ENCODE measurements at regions not wholly inside any gene's neighbourhood (a gene's known extent, or its start where the extent isn't known, plus 50 kb on each side); places are given as distances from the start of the nearest gene placed in this dataset.

- no peak for DNase-seq
Observed at GRCh38 chr2:101574622-101575021, 99.7 kb upstream of the RFX8 start.

GRCh38 chr2:101571951-101572350, 97.0 kb upstream of the RFX8 start:
- no peaks in the 10 kb centered on the region for H3K36me3 ChIP-seq
- no peak for TF ChIP-seq CTCF (IDR thresholded peaks at IDR 0.05)
- H3K27ac ChIP-seq = no peak overlapping the region
- ATAC-seq (no peak), DNase-seq (no peak)
- intact Hi-C loops (cut with DNase I) = no loop called here
- H3K27me3 ChIP-seq = no peaks in the 10 kb centered on the region
- H3K4me3 ChIP-seq = no peak overlapping the region
- no peaks in the 10 kb centered on the region for H3K4me1 ChIP-seq
- no peaks in the 10 kb centered on the region for H3K9me3 ChIP-seq

More at GRCh38 chr2:101574622-101575021, 99.7 kb upstream of the RFX8 start:
- no peak for ATAC-seq
- no peak overlapping the region for H3K4me3 ChIP-seq
- TF ChIP-seq CTCF (IDR thresholded peaks at IDR 0.05) = no peak
- intact Hi-C loops (cut with DNase I) = no loop called here
- H3K9me3 ChIP-seq = no peaks in the 10 kb centered on the region
- no peaks in the 10 kb centered on the region for H3K4me1 ChIP-seq
- no peaks in the 10 kb centered on the region for H3K36me3 ChIP-seq
- H3K27me3 ChIP-seq = no peaks in the 10 kb centered on the region
- H3K27ac ChIP-seq = no peak overlapping the region

GRCh38 chr2:101569886-101570520, 95.1 kb upstream of the RFX8 start:
- TF ChIP-seq CTCF (IDR thresholded peaks at IDR 0.05) = no peak
- DNase-seq (peak in 2 of 4 donors; percentile 81 to 90), ATAC-seq (no peak)
- Histone ChIP-seq H3K36me3 (no peaks in the 10 kb centered on the region), H3K4me1 (no peaks in the 10 kb centered on the region), H3K27me3 (peaks cover 0 to 10% of the 10 kb centered on the region in 2 donors), H3K9me3 (no peaks in the 10 kb centered on the region), H3K27ac (no peak overlapping the region), H3K4me3 (no peak overlapping the region)
- intact Hi-C loops (cut with DNase I) = no loop called here

- no peak for ATAC-seq
- Histone ChIP-seq H3K4me3 (no peak overlapping the region), H3K27me3 (peaks cover 0 to 16% of the 10 kb centered on the region in 2 donors), H3K36me3 (no peaks in the 10 kb centered on the region), H3K27ac (no peak overlapping the region), H3K4me1 (no peaks in the 10 kb centered on the region), H3K9me3 (no peaks in the 10 kb centered on the region)
- intact Hi-C loops (cut with DNase I) = no loop called here
- TF ChIP-seq CTCF (IDR thresholded peaks at IDR 0.05) = no peak
- no peak for DNase-seq
Observed at GRCh38 chr2:101568969-101569368, 94.1 kb upstream of the RFX8 start.

- Histone ChIP-seq H3K9me3 (no peaks in the 10 kb centered on the region), H3K4me3 (no peak overlapping the region), H3K27me3 (peaks cover 0 to 16% of the 10 kb centered on the region in 2 donors), H3K4me1 (no peaks in the 10 kb centered on the region), H3K27ac (no peak overlapping the region), H3K36me3 (no peaks in the 10 kb centered on the region)
- ATAC-seq (no peak), DNase-seq (no peak)
- intact Hi-C loops (cut with DNase I) = no loop called here
- TF ChIP-seq CTCF (IDR thresholded peaks at IDR 0.05) = no peak
Observed at GRCh38 chr2:101566632-101567228, 91.8 kb upstream of the RFX8 start.

All from left lung (tissue), 4 donors.